DMS53 treated with DMSO at 0.1 percent for 48 hours (cell line): ENCODE measurements at regions not wholly inside any gene's neighbourhood (a gene's known extent, or its start where the extent isn't known, plus 50 kb on each side); places are given as distances from the start of the nearest gene placed in this dataset.
A peak's percentile ranks its signal among the peaks of the same experiment; 100 is the strongest.

Experiments used
- DNase-seq: peaks from one replicate; lab custom pipeline; 2025; ENCODE audit not compliant: unreplicated experiment; lab: John Stamatoyannopoulos, UW

DNA sequence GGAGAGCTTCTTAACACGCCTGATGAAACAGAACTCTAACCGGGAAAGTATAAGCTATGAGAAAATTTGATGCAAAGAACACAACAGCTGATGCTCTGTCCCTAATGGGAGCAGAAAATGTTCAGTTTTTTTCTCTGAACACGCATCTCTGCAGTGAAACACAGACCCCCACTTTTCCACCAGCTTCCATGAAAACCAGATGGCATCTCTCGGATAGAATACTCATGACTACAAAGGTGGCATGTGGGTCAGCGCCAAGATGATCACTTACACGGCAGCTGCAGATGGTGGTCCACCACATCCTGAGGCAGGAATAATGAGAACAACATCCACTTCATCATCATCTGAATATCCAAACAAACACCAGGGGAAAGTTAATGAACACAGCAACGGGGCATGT lies 85.2 kb upstream of the CNR1 start:
- DNase-seq = no peak

DNA sequence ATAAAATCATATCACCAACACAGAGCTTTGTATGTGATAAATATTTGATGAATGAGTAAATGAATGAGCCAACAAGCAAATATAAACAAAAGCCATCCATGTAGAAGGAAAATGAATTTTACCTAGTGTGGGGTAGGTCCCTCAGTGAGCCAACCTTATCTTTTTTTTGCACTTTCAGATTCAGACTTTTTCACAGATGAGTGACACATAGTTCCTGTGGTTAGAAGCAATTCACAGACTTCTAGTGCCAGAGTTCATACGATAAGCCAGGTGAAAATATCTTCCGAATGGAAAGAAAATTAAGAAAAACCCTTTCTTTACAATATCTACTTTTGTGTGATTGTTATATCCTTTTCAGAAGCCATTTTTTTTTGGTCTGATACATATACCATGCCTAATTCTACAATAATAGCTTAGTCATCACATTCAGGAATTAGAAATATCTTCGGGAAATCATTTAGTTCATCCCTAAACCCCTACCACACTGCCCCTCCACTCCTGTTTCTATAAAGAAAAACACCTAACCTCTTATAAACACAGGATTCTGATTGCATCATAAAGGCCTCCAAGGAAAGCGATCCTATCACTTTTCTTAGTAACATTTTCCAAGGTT lies 82.7 kb upstream of the CNR1 start:
- no peak for DNase-seq

DNA sequence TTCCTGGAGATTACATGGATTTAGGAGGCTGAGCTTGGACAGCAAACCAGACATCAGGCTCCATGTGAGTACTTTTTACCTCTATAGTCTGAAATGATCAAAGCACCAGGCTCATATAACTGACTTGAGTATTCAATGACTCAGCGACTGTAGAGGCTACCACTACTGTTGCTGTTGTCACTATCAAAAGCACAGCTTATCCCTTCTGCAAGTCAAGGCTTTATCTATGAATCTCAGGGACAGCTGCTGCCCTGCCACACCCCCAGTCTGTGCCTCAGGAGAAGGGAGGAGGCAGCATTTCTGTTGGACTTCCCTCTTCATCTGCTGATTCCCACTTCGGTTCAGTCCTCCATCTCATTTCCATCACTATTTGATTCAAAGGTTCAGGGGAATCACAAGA lies 80.5 kb upstream of the CNR1 start:
- peak; percentile 22 for DNase-seq

DNA sequence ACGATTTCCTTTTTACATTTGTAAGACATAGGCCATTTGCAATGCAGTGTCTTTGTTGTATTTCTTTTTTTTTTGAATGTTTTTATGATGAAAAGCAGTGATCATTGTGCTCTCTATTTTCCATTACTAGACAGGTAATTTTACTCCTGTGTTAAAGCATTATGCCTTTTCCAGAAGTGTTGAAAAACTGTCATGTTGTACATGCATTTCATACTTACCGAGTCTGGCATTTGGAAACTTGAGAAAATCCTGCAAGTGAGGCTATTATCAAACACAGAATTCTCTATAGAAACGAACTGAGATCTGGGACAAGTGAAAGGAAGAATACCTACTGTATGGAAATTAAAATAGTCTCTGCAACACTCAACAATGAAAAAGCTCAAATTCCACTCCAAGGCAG lies 78.6 kb upstream of the CNR1 start:
- DNase-seq = no peak

DNA sequence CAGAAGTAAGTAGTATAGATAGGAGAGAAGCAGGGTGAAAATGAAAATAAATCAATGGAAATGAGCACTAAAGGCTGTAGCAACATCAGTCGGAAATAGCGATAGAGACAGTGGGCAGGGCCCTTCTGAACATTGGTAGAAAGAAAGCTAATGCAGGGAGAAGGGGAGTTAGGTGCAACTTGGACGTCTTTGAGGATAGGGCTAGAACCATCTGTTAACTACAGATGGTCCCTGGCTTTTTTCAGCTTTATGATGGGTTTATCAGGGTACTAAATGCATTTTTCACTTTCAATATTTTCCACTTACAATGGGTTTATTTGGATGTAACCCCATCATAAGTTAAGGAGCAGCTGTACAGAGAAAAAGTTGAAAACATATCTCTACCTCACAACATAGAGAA lies 72.8 kb upstream of the CNR1 start:
- no peak for DNase-seq

DNA sequence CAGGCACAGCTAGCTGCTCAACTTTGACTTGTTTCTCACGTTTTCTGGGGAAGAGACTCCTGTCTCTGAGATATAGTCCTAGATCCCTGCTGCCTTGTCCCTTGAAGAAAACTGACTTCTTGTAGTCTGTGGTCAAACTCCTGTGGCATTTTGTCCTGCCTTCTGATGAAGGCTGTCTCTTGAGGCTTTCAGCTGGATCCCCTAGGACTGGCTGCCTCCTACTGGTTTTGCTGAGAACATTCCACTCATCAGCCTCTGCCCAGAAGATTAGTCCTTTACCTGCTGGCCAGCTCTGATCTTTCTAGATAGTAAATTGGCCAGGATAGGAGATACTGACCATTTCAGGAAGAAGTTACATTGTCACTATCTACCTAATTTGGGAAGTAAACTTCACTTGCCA lies 71.9 kb upstream of the CNR1 start:
- peak; percentile 24 for DNase-seq

DNA sequence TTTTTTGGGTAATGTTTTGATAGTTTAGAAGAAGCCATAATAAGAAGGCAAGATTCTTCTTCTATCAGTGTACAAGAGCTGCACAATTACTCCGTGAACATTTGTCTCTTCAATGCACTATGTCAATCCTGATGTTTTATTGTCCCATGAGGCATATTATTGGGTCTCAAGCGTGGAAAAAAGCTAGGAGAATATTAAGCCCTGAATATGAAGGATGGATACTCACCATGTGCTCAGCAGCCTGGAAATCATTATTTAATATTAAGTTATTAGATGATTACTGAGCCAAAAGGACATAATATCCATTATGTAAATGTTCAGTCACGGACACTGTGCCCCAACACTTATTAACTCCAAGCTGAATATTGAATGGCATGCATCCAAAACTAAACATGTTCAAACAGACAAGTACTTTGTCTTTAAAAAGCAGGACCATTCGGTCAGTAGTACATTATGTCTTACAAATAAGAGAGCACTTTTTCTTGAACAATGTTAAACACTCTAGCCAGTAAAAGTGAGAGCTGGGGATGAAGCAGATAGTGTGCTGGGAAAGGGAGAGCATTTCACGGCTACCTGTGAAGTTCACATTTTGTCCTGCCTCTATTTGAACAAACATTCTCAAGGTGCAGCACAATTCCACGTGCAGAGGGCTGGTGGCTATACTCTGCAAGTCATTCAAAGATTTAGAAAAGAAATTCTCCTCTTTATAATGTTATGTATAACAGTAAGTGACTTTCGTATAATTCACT lies 70.6 kb upstream of the CNR1 start:
- DNase-seq = no peak

DNA sequence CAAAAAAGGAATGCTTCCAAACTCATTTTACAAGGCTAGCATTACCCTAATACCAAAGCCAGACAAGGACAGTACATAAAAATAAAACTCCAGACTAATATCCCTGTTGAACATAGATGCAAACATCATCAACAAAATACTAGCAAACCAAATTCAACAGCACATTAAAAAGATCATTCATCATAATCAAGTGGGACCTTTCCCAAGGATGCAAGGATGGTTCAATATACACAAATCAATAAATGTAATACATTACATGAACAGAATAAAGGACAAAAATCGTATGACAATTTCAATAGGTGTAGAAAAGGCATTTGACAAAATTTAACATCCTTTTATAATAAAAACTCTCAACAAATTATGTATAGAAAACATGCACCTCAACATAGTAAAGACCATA lies 66.6 kb upstream of the CNR1 start:
- no peak for DNase-seq

DNA sequence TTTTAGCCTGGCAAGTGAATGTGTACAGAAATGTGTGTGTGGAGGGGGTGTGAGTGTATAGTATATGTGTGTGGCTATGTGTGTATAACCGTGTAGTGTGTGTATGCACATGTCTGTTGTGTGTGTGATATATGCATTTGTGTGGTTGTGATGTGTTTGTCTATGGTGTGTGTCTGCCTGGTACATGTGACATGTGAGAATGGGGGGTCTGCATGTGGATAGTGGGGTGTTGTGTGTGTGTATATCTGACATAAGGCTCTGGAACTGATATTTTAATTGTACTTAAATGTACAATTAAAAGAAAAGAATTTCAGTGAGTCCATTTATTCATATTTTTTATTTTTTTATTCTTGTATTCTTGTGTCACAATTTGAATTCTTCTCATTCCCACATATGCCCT lies 57.2 kb upstream of the CNR1 start:
- DNase-seq = no peak

DNA sequence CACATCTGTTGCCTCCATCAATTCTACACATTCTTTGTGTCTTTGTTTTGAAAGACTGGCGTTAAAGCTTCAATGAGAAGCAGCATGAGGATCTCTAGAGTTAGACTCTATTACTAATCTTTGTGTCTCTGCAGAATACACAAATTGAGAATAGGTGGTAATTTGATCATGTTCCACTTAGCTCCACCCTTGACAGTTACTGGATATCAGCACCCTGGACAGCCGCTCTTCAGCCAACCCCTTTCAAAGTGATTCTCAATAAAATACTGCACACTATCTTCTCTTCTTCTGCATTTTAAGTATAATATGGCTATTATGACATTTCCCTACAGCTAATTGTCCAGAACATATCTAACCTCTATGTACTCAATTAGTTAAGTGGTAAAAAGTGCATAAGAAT lies 54.3 kb upstream of the CNR1 start:
- no peak for DNase-seq

DNA sequence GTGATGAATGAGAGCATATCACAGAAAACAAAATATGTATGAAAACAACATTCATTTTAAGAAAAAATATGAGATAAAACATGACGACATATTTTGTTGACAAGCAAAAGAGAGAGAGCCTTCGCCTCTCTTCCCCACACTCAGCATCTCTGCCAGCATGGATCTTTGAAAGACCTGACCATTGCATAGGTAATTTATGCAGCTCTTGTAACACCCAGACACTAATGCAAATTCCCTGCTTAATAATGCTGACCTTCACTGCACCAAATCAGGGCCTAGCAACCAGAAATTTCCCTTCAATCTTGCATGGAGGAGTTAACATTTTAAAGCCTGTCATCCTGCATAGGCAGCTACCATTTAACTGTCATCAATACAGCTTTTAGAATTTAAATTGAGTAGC lies 50.0 kb upstream of the CNR1 start:
- no peak for DNase-seq
